DMS153 treated with DMSO at 0.1 percent for 48 hours (cell line): ENCODE measurements at regions not wholly inside any gene's neighbourhood (a gene's known extent, or its start where the extent isn't known, plus 50 kb on each side); places are given as distances from the start of the nearest gene placed in this dataset.
"Not testable (repeated sequence)": the region's sequence is repeated elsewhere in the genome, so short reads cannot be mapped to it uniquely, and the experiment has no call there.

ENCODE experiments used
- DNase-seq: peaks from one replicate; lab custom pipeline; 2025; ENCODE audit not compliant: unreplicated experiment; lab: John Stamatoyannopoulos, UW

DNA sequence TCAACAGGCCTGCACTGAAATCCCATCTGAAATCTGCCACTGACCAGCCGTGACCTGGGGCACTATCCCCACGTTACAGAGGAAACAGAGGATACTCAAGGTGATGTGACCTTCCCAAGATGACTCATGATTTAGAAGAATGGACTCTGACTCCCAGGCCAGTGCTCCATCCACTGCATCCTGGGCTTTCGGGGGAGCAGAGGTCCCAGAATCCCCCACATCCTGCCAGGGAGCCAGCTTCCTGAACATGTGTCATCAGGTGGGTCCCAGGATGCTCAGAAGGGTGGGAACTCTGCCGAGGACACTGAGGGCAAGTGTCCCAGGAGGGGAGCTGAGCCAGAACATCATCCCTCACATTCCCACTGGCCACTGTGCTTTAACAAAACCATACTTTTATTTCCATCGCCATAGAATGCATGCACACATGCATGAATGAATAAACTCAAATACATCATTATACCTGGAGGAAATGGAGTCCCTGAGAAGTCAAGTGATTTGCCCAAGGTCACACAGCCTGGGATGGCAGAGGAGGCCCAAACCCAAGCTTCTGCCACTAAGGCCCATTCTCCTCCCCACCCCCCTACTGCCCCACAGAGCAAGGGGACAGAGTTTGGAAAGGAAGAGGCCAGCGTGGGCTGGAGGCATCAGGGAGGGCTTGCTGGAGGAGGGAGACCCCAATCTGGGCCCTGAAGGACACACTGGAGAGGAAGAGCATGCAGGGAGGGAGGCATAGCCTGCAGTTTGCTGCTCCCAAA is 189.4 kb downstream of the MATN1 start:
- DNase-seq, result no peak

DNA sequence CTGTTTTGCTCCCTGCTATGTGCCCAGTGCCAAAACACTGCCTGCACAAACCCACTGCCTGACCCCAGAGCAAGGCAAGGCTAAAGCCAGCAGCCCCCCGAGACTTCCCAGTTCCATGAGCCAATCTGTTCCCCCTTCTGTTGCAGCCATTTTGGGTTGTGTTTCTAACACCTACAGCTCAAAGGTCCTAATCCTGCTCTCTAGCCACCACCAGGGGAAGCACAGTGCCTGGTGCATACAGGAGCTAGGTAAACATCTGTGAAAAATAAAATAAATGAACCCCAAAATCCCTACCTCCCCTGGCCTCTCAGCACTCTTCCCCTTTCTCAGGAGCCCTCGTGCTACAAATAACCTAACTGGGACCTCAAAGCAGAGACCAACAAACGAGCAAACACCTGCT is 190.2 kb downstream of the MATN1 start:
- no peak for DNase-seq

DNA sequence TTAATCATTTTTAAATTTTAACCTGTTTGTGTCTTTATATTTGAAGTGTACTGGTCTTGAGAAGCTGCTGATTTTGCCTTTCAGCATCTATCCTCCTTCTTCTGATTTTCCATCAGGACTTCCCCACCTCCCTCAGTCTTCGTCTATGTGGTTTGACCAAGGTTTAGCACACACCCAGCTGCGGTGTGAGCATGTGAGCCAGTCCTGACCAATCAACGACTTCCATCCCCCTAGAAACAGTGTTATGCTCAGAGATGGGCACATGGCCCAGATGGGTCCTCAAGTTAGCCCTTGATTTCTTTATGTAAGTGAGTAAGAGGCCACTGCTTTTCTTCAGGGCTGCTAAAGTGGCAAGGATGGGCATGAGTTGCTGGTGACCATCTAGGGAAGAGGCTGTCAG is 190.8 kb downstream of the MATN1 start:
- no peak for DNase-seq

DNA sequence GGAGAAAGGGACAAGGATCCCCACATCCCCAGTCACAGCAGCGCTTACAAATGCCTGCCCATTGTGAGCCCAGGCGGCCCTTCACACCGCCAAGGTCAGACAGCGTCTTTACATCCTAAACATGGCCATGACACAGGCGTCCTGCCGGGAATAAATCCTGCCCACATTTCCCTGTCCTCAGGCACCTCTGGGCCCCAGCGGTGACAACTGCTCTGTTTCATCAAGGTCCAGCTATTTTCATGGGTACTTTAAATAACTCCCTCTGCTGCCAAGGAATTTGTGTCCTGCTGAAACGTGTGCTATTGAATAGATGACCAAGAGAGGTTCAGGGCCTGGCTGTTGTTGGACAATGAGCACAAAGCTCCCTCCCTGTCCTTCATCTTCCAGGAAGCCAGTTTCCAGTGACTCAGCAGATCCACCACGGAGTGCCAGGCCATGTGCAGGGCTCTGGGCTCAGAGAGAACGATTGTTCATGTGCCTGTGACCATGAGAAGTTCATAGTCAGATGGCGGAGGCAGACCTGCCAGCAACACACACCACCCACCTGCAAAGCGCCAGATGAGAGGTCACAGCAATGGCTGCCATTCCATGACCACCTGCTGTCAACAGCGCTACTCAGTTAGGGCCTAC is 195.8 kb downstream of the MATN1 start:
- DNase-seq, result no peak

DNA sequence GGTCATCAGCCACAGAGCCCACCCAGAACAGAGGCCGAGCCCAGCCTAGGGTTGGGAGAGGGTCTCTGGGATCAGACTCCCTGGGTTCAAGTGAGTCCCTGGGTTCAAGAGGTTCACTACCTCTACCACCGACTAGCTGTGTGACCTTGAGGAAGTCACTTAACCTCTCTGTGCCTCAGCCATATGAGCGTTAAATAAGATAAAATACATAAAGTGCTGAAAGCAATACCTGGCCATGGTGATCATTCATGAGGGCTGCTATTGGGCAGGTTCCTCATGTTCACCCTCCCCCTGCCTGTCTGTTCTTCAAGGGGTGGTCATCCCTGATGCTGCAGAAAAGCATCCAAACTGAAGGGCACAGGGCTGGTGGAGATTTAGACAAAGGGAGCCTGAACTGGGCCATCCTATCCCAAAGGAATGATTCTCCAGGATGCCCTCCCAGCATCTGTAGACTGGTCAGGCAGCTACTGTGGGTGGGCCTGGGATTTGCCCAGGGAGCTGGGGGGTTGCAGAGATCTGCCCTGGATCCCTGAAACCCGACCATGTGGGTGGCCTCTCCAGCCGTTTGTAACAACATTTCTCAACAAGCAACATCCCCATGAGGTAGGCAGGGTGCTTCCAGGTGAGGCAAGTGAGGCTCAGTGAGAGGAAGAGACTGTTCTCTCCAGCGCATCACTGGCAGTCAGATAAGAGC is 196.6 kb downstream of the MATN1 start:
- no peak for DNase-seq

DNA sequence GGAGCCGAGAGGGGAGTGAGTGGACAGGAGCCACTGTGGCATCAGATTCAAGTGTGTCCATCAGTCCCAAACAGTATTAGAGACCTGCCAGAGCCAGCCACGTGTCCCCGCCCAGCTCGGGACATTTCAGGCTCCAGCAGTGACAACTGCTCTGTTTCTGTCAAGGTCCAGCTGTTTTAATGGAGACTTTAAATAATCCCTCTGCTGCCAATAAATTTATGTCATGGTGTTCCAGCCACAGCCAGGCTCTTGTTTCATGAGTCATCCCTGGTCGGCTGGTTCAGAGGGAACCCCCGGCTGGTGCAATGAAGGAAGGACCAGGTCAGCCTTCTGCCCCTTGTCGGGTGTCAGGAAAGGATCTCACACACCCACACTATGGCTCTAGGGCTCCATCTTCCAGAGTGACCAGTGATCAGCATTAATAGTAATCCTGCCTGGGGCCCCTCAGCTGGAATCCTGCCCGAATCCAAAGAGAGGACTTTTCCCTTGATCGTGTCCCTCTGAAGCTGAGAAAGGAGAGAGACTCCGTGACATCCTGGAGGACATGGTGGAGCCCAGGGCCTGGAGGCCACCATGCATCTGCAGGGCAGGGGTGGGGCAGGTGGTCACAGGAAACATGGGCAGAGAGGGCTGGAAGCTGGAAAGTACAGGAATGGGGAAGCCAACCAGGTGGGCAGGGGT is 197.3 kb downstream of the MATN1 start:
- no peak for DNase-seq

DNA sequence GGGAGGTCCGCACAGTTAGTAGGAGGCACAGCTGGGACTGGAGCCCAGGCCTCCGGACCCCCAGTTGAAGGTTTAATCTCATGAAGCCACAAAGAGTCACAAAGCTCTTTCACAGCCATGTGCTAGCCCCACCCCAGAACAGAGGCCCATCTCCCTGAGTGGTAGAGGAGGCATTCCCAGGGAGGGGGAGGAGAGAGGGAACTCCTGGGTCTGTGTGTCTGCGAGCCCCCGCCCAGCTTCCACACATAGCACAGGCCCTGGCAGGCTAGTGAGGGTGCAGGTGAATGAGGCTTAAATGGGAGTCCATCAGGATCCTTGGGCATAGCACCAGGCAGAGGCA is 197.8 kb downstream of the MATN1 start:
- no peak for DNase-seq

DNA sequence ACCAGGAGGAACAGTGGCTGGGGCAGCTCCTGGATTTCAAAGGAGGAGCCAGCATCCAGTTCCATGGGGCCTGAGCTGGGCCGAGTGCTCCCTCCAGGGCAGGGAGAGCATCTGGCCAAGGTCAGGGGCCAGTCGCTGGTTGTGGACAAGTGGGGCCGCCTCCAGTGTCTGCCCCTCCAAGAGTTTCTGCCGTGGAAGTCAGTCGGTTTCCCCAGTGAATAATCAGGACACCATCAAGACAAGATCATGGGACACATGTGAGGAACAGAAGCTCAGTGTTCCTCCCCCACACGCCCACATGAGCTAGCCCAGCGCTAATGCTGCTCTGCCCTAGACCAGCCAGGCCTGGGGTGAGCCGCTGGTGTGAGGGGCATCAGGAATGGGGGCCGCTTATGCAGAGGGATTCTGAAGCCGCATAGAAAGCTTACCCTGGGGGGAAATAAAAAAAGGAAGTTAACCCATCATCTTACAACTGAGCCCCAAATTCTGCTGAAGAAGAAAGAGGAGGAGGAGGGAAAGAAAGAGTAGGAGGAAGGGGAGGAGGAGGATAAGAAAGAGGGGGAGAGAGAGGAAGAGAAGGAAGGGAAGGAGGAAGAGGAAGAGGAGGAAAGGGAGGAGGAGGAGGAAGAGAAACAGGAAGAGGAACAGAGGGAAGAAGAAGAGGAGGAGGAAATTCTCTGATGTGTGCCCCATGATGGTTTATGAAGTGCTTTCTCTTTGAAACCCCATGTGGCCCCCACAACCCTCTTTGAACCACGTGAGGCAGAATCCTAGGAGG is 198.4 kb downstream of the MATN1 start:
- DNase-seq, result no peak

DNA sequence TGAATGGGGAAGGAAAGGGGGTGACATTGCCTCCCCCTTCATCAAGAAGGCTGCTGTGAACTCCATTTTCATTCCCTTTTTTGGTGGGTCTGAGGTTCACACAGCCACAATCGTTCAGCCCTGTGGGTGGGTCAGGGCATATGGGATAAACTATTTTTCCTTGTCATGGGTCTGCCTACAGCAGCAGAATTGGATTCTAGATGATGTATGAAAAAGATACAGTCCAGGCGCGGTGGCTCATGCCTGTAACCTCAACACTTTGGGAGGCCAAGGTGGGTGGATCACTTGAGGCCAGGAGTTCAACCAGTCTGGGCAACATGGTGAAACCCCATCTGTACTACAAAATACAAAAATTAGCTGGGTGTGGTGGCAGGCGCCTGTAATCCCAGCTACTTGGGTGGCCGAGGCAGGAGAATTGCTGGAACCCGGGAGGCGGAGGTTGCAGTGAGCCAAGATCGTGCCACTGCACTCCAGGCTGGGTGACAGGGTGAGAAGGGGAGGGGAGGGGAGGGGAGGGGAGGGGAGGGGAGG is 199.3 kb downstream of the MATN1 start:
- DNase-seq, result not testable (repeated sequence)

DNA sequence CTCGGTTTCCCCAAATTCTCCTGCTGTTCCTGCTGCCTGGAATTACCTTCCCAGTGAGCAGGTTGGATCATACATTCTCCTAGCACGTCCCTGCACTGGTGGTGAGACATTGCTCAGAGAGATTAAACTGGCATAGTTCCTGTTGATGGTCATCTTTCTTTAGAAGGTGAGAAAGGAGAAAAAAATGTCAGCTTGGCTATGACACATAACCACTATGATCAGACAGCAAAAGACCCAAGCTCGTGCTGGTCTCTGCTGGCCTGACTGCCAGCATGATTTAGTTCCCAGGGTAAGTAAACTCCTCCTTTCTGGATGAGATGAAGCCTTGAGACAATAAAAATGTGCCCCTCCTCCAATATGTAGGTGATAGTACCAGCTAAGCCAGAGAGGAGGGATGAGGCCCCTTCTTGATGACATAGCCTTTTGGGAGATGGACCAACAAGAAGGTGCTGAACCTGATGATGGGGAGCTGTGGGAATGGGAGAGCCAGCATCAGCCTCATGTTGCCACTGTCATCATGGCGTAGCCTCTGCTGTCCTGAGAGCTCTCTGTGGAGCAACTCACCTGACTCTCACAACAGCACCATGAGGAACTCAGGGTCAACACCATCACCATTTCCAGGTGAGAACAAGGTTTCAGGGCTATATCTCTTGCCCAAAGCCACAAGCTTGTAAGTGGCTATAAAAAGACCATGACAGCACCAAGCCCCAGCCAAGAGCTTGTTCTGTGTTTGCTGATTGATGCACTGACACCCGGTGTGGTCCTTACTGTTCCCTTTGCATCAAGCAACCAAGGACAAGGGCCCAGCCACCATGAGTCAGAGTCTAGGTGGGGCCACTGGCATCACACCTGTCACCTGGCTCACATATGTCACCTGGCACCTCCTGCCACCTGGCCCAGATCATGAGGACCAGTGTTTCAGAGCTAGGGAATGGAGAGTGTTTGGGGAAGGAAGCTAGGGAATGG is 200.0 kb downstream of the MATN1 start:
- no peak for DNase-seq

DNA sequence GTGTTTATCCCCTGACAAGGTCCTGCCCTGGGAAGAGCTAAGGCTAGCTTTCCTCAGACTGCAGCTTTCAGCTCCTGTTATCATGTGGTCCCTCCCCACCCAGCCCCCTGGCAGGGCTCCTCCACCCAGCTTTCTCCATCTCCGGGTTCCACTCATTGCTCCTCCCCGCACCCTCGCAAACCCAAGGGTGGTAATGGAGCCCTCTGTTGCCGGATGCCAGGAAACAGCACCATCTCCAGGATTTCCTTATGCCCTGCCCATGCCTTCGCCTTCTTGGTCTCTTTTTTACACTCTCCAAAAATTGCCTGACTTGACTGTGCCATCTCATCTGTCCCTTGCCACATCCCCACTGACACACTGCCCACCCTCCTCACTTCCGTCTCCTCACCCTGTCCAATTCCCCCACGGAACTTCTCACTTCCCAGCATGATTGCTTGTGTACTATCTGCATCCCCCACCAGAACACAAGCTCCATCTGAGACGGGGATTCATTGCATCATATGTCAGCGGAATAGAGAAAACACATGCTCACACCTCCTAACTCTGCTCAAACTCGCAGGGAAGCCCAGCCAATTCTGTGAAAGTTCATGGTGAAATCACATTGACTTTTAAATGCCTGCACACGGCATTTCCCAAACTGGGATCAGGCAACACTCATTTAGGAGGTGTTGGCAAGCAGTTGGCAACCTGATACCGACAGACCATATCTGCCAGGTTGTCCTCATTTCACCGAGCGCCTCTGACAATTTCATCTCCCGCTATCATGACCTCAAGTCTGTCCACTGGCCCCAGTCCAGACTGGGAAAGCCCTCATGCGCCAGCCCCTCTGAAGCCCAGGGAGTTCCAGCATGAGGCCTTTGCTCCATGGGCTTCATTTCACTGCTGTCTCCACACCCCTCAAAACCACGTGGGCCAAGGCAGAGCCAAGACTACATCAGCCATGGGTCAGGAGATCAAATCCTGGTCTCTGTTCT is 201.1 kb downstream of the MATN1 start:
- DNase-seq, result no peak

DNA sequence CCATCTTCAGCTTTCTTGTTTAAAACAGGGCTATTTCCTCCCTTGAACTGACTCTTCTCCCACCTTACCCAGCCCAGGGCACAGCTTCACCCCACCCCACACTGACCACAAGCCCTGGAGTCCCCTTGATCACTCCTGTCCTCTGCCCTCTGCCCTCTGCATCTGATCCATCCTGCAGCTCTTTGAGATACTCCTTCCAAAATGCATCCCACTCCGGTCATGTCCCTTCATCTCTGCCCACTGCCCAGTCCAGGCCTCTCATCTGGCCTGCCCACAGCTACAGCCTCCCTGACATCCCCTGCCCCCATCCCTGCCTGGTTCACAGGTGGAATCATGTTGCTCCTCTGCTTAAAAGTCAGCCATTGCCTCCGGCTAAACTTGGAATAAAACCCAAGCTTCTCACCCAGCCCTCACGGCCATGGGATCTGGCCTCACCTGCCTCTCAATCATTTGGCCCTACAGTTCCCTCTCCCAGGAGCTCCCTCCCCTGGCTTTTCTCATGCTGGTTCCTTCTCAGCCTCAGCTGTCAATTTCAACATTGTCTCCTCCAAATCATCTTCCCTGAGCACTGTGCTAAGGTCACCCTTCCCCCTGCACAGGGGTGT is 202.0 kb downstream of the MATN1 start:
- DNase-seq, result no peak

DNA sequence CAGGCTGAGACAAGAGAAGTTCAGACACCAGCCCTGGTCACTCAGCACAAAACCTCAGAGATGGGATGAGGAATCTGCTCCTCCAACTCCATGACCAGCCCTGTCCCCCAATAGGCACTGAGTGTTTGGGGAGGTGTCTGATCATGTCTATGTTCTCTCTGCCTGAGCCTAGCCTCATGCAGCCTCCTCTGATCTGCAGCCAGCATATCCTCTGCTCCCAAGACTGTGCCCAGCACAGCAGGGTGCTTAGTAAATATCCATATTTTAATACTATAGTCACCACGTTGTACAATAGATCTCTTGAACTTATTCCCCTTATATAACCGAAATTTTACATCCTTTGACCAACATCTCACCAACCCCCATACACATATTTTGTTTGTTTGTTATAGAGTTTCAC is 202.9 kb downstream of the MATN1 start:
- no peak for DNase-seq

DNA sequence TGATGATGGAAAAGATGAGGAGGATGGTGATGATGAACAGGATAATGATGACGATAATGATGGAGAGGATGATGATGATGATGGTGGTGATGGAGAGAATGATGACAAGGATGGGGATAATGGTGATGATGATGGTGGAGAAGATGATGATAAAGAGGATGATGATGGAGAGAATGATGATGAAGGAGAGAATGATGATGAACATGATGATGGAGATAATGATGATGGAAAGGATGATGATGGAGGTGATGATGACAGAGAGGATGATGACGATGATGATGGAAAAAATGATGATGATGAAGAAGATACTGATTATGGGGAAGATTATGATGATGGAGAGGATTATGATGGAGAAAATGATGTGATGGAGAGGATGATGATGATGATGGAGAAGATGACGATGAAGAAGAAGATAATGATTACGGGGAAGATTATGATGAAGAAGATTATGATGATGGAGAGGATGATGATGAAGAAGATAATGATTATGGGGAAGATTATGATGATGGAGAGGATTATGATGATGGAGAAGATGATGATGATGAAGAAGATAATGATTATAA is 204.1 kb downstream of the MATN1 start:
- DNase-seq, result no peak

DNA sequence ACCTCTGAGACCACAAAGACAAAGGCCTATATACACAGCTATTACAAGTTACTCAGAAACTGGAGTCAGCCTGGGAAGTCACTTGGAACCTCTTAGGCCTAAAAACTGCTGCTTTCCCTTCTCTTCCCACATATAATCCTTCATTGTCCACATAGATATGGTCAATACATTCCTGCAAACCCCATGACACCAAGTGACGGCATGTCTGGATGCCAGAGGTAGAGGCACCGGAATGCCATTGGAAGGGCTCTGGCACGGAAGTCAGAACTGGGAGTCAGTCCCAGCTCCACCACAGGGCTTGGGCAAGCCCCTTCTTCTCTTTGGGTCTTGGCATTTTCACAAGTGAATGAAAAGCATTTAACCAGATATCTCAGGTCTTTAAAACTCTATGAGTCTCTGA is 204.7 kb downstream of the MATN1 start:
- DNase-seq, result no peak

DNA sequence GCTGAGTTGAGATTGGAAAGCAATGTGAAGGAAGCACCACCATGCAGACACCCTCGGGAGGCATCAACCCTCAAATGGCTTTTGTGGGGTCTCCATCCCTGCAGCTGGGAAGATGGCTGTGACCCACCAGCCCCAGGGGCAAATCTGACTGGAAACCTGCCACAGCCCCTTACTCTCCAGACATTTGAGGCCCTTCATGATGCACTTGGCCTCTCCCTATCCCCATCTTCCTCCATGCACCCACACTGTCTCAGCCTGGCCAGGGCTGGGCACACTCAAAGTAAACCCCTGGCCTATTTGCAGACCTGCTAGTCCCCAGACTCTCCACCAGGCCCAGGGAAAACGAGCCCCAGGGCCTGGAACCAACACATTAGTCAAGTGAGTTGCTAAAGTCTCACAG is 205.2 kb downstream of the MATN1 start:
- DNase-seq, result no peak

DNA sequence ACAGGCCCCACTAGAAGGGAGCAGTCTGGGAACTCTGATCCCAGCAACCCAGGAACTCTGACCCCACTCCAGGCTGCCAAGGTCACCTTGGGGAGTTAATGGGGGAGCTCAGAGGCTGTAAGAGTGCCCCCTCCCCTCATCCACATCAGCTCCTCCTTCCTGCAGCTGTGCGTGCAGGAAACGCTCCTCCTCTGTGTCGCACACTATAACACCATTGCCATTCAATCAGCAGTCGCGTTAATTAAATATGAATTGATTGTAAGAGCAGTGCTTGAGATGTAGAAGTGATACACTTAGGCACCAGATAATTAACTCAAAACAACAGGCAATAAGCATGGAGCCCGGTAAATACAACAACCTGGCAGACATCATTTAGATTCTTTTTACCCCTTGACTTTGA is 205.7 kb downstream of the MATN1 start:
- DNase-seq, result not testable (repeated sequence)

DNA sequence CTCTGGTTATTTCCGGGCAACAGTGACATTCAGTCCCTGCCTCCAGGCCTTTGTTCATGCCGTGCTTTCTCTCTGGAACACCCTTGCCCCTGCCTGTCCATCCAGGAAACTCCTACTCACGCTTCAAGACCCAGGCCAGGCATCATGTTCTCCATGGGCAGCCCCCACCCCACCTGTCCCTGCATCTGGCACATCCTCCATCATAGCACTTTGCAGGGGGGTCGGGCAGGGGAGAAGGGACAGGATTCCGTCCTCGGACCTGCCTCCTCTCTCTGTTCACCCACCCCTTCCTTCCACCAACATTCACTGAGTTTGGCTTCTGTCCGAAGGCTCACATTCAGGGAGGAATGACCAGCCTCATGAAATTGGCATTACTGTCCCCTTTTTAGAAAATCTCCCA is 206.1 kb downstream of the MATN1 start:
- DNase-seq, result not testable (repeated sequence)
